PFSK-1 (cell line): ENCODE measurements at regions not wholly inside any gene's neighbourhood (a gene's known extent, or its start where the extent isn't known, plus 50 kb on each side); places are given as distances from the start of the nearest gene placed in this dataset.

Experiments used
- FOXP2 ChIP-seq: optimal IDR thresholded peaks from 2 replicates; pipeline ENCODE3; 2011; ENCODE audit warnings: borderline replicate concordance, control low read depth, inconsistent platforms; ENCODE audit not compliant: insufficient read depth; ENCODE audit errors: extremely low read length, extremely low read depth
- POLR2AphosphoS5 ChIP-seq: IDR thresholded peaks from 2 replicates; pipeline ENCODE4 v1.6.1; 2012; ENCODE audit warnings: low read depth, mild to moderate bottlenecking, control low read depth, low read length, moderate library complexity
- SIN3A ChIP-seq: IDR thresholded peaks from 2 replicates; pipeline ENCODE4 v1.6.1; 2012; ENCODE audit warnings: mild to moderate bottlenecking, low read length, moderate library complexity, borderline replicate concordance; ENCODE audit not compliant: insufficient read depth
- TAF1 ChIP-seq: IDR thresholded peaks from 2 replicates; pipeline ENCODE4 v1.6.1; 2012; ENCODE audit warnings: low read length, control low read depth, borderline replicate concordance; ENCODE audit not compliant: insufficient read depth
- TF ChIP-seq, protein P1 (sequence below), 2 experiments: IDR thresholded peaks; 2 replicates each; pipeline versions ENCODE4 v1.6.1 to v1.8.0; 2011 to 2012; ENCODE audit warnings: low read depth in 2 of 2, low read length in 2 of 2, control low read depth in 1 of 2, inconsistent platforms in 1 of 2, mild to moderate bottlenecking in 1 of 2, moderate library complexity in 1 of 2; ENCODE audit not compliant: insufficient read depth in 1 of 2

GRCh38 chr10:9510626-9511025, 1456.1 kb downstream of the GATA3 start:
- TF ChIP-seq FOXP2 = no peak
- TF ChIP-seq TAF1 = no peak
- no peak for TF ChIP-seq SIN3A
- TF ChIP-seq, protein P1, sequence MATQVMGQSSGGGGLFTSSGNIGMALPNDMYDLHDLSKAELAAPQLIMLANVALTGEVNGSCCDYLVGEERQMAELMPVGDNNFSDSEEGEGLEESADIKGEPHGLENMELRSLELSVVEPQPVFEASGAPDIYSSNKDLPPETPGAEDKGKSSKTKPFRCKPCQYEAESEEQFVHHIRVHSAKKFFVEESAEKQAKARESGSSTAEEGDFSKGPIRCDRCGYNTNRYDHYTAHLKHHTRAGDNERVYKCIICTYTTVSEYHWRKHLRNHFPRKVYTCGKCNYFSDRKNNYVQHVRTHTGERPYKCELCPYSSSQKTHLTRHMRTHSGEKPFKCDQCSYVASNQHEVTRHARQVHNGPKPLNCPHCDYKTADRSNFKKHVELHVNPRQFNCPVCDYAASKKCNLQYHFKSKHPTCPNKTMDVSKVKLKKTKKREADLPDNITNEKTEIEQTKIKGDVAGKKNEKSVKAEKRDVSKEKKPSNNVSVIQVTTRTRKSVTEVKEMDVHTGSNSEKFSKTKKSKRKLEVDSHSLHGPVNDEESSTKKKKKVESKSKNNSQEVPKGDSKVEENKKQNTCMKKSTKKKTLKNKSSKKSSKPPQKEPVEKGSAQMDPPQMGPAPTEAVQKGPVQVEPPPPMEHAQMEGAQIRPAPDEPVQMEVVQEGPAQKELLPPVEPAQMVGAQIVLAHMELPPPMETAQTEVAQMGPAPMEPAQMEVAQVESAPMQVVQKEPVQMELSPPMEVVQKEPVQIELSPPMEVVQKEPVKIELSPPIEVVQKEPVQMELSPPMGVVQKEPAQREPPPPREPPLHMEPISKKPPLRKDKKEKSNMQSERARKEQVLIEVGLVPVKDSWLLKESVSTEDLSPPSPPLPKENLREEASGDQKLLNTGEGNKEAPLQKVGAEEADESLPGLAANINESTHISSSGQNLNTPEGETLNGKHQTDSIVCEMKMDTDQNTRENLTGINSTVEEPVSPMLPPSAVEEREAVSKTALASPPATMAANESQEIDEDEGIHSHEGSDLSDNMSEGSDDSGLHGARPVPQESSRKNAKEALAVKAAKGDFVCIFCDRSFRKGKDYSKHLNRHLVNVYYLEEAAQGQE (IDR thresholded peaks at IDR 0.05; ENCODE audit: insufficient read depth in 1 of 2, low read depth in 2 of 2, low read length in 2 of 2) = no peak

- TF ChIP-seq, protein P1 (IDR thresholded peaks at IDR 0.05; ENCODE audit: insufficient read depth in 1 of 2, low read depth in 2 of 2, low read length in 2 of 2) = no peak
- TF ChIP-seq FOXP2 (no peak), SIN3A (no peak), TAF1 (no peak), POLR2AphosphoS5 (no peak)
Measured at GRCh38 chr10:9515922-9516321, 1461.4 kb downstream of the GATA3 start.

GRCh38 chr10:9535744-9536143, 1481.3 kb downstream of the GATA3 start:
- TF ChIP-seq SIN3A = no peak
- no peak for TF ChIP-seq FOXP2
- no peak for TF ChIP-seq POLR2AphosphoS5
- TF ChIP-seq, protein P1 (IDR thresholded peaks at IDR 0.05; ENCODE audit: insufficient read depth in 1 of 2, low read depth in 2 of 2, low read length in 2 of 2) = no peak
- no peak for TF ChIP-seq TAF1

- TF ChIP-seq TAF1 = no peak
Measured at GRCh38 chr10:9545073-9545472, 1472.6 kb upstream of the CELF2 start.

- TF ChIP-seq SIN3A (no peak), TAF1 (no peak), FOXP2 (no peak), POLR2AphosphoS5 (no peak)
- TF ChIP-seq, protein P1 (IDR thresholded peaks at IDR 0.05; ENCODE audit: insufficient read depth in 1 of 2, low read depth in 2 of 2, low read length in 2 of 2) = no peak
Measured at GRCh38 chr10:9547936-9548904, 1469.5 kb upstream of the CELF2 start.
